22Rv1 (cell line): ENCODE measurements at regions not wholly inside any gene's neighbourhood (a gene's known extent, or its start where the extent isn't known, plus 50 kb on each side); places are given as distances from the start of the nearest gene placed in this dataset.

Experiments
- H3K27ac ChIP-seq: fragments of 450-650 bp; 2 replicates; pipeline ENCODE4 v1.5.1; 2017
- CTCF ChIP-seq: fragments of 450-650 bp; IDR thresholded peaks from 2 replicates; pipeline ENCODE4 v1.5.1; 2017; ENCODE audit warnings: mild to moderate bottlenecking
- ZFX ChIP-seq: fragments of 450-650 bp; IDR thresholded peaks from 2 replicates; pipeline ENCODE4 v1.6.1; 2017; ENCODE audit warnings: antibody characterized with exemption, borderline replicate concordance

GRCh38 chr3:118102737-118103136 lies 931.9 kb downstream of the IGSF11 start:
- TF ChIP-seq CTCF (no peak), ZFX (no peak)
- no peak overlapping the region for H3K27ac ChIP-seq

GRCh38 chr3:118108201-118108600 lies 926.4 kb downstream of the IGSF11 start:
- no peak for TF ChIP-seq ZFX
- no peak for TF ChIP-seq CTCF
- no peak overlapping the region for H3K27ac ChIP-seq

GRCh38 chr3:118108769-118109168 lies 925.9 kb downstream of the IGSF11 start:
- no peak for TF ChIP-seq ZFX
- TF ChIP-seq CTCF, result no peak

GRCh38 chr3:118110211-118110610 lies 924.4 kb downstream of the IGSF11 start:
- H3K27ac ChIP-seq, result no peak overlapping the region
- TF ChIP-seq CTCF (no peak), ZFX (no peak)

More at GRCh38 chr3:118108769-118109168, 925.9 kb downstream of the IGSF11 start:
- no peak overlapping the region for H3K27ac ChIP-seq

GRCh38 chr3:118116991-118117390 lies 917.7 kb downstream of the IGSF11 start:
- H3K27ac ChIP-seq, result no peak overlapping the region
- TF ChIP-seq ZFX (no peak), CTCF (no peak)

- TF ChIP-seq ZFX (no peak), CTCF (no peak)
- H3K27ac ChIP-seq, result no peak overlapping the region
These were observed 907.9 kb downstream of the IGSF11 start for GRCh38 chr3:118126751-118127150.

GRCh38 chr3:118127992-118128391 lies 906.7 kb downstream of the IGSF11 start:
- H3K27ac ChIP-seq, result no peak overlapping the region
- TF ChIP-seq ZFX (no peak), CTCF (no peak)
